Osteoblast (primary cell): ENCODE measurements at regions not wholly inside any gene's neighbourhood (a gene's known extent, or its start where the extent isn't known, plus 50 kb on each side); places are given as distances from the start of the nearest gene placed in this dataset.

Source experiments
- DNase-seq: peaks from one replicate; pipeline ENCODE4 v3.0.0; 2011; ENCODE audit warnings: low spot score, mixed read lengths; ENCODE audit not compliant: insufficient read length; ENCODE audit errors: missing footprints
- H2AFZ ChIP-seq: 2 replicates; pipeline ENCODE4 v1.6.0; 2011; ENCODE audit warnings: mild to moderate bottlenecking, low read length
- H3K27ac ChIP-seq: 2 replicates; pipeline ENCODE4 v1.5.1; 2011; ENCODE audit warnings: mild to moderate bottlenecking, low read depth, low read length, moderate library complexity
- H3K27me3 ChIP-seq: 2 replicates; pipeline ENCODE4 v1.6.0; 2012; ENCODE audit warnings: mild to moderate bottlenecking, control low read depth, inconsistent platforms, low read length, moderate library complexity; ENCODE audit not compliant: insufficient read depth
- H3K36me3 ChIP-seq: 2 replicates; pipeline ENCODE4 v1.5.1; 2011; ENCODE audit warnings: mild to moderate bottlenecking, low read length, control low read depth, moderate library complexity; ENCODE audit not compliant: insufficient read depth
- H3K4me1 ChIP-seq: 2 replicates; pipeline ENCODE4 v1.5.1; 2011; ENCODE audit warnings: mild to moderate bottlenecking, low read length, control low read depth, moderate library complexity; ENCODE audit not compliant: insufficient read depth
- H3K4me2 ChIP-seq: 2 replicates; pipeline ENCODE4 v1.6.0; 2011; ENCODE audit warnings: mild to moderate bottlenecking, low read length; ENCODE audit not compliant: insufficient read depth
- H3K4me3 ChIP-seq: fragments of 200-600 bp; sonication (generic); 3 replicates; pipeline ENCODE4 v1.5.1; 2012; ENCODE audit warnings: mild to moderate bottlenecking, low read length, inconsistent platforms; ENCODE audit not compliant: insufficient read depth
- H3K79me2 ChIP-seq: 2 replicates; pipeline ENCODE4 v1.6.0; 2012; ENCODE audit warnings: mild to moderate bottlenecking, low read length, control low read depth, inconsistent platforms; ENCODE audit not compliant: insufficient read depth
- H3K9me3 ChIP-seq: 2 replicates; pipeline ENCODE4 v1.5.1; 2011; ENCODE audit warnings: low read depth, low read length, control low read depth
- H4K20me1 ChIP-seq: 2 replicates; pipeline ENCODE4 v1.6.0; 2012; ENCODE audit warnings: mild to moderate bottlenecking, low read length, control low read depth; ENCODE audit not compliant: insufficient read depth
- CTCF ChIP-seq: IDR thresholded peaks from 2 replicates; pipeline ENCODE4 v1.5.1; 2011; ENCODE audit warnings: mild to moderate bottlenecking, low read depth, low read length, moderate library complexity; ENCODE audit errors: extremely low read depth

- H3K9me3 ChIP-seq = no peaks in the 10 kb centered on the region
- no peaks in the 10 kb centered on the region for H3K27me3 ChIP-seq
- no peaks in the 10 kb centered on the region for H3K79me2 ChIP-seq
- no peak for DNase-seq
- no peak overlapping the region for H2AFZ ChIP-seq
- H3K4me1 ChIP-seq = no peaks in the 10 kb centered on the region
- no peaks in the 10 kb centered on the region for H3K36me3 ChIP-seq
- H3K27ac ChIP-seq = no peak overlapping the region
- no peaks in the 10 kb centered on the region for H4K20me1 ChIP-seq
- no peak overlapping the region for H3K4me2 ChIP-seq
- TF ChIP-seq CTCF = no peak
- H3K4me3 ChIP-seq = no peak overlapping the region
Measured at GRCh38 chr11:128200467-128200866, 386.9 kb downstream of the ETS1 start.

DNA sequence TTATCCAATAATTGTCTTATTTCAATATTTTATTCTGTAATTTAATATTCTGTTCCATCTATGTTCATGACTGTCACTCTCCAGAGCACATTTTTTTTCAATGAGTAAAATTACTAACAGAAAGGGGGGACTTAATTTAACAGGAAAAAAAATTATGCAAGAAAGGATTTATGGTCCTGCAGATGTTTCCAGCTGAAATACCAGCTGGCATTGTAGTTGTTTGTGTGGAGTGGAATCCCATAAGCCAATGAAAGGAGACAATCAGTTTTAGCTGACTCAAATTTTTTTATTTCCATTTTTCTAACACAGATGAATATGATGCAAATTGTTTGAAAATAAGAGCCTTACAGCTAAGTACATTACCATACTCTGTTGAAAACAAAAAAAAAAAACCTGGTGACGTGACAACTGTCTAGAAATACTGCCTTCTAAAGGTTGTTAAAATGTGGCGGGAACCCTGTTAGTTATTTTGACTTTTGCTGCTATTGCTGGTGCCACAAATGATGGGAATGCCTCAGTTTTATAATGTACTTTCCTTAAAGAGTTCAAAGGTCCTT, 389.1 kb downstream of the ETS1 start:
- no peak overlapping the region for H3K4me3 ChIP-seq
- H3K27me3 ChIP-seq = no peaks in the 10 kb centered on the region
- no peak for TF ChIP-seq CTCF
- H3K4me2 ChIP-seq = no peak overlapping the region
- no peak overlapping the region for H3K27ac ChIP-seq
- H4K20me1 ChIP-seq = no peaks in the 10 kb centered on the region
- H2AFZ ChIP-seq = no peak overlapping the region
- no peaks in the 10 kb centered on the region for H3K79me2 ChIP-seq
- H3K36me3 ChIP-seq = no peaks in the 10 kb centered on the region
- no peaks in the 10 kb centered on the region for H3K9me3 ChIP-seq
- no peaks in the 10 kb centered on the region for H3K4me1 ChIP-seq
- no peak for DNase-seq

DNA sequence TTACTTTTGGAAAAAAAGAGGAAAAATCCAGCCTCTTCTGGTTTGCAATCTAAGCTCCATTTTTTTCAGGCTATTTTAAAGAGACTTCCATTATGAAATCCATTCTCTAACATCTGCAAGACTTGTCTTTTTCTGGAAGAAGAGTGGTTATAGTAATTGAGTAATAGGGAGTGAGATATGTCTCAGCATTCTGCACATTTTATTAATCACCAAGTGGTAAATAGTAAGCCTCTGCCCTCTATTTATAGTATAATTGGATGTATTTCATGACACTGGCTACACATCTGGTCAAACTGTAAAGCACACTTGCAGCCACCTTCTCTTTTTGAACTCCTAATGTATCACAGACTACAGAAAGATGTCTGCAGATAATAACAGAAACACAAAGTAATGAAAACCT, 391.1 kb downstream of the ETS1 start:
- Histone ChIP-seq H3K4me3 (no peak overlapping the region), H3K27me3 (no peaks in the 10 kb centered on the region), H3K4me1 (no peaks in the 10 kb centered on the region), H3K27ac (no peak overlapping the region), H4K20me1 (no peaks in the 10 kb centered on the region), H3K4me2 (no peak overlapping the region), H3K9me3 (no peaks in the 10 kb centered on the region), H2AFZ (no peak overlapping the region), H3K36me3 (no peaks in the 10 kb centered on the region), H3K79me2 (no peaks in the 10 kb centered on the region)
- DNase-seq = no peak
- no peak for TF ChIP-seq CTCF

GRCh38 chr11:128195756-128196155, 391.6 kb downstream of the ETS1 start:
- no peaks in the 10 kb centered on the region for H3K9me3 ChIP-seq
- no peaks in the 10 kb centered on the region for H3K79me2 ChIP-seq
- H4K20me1 ChIP-seq = no peaks in the 10 kb centered on the region
- H3K4me1 ChIP-seq = no peaks in the 10 kb centered on the region
- no peak overlapping the region for H2AFZ ChIP-seq
- no peak overlapping the region for H3K27ac ChIP-seq
- DNase-seq = no peak
- no peak for TF ChIP-seq CTCF
- no peaks in the 10 kb centered on the region for H3K36me3 ChIP-seq
- no peak overlapping the region for H3K4me3 ChIP-seq
- H3K27me3 ChIP-seq = no peaks in the 10 kb centered on the region
- no peak overlapping the region for H3K4me2 ChIP-seq
